Neural progenitor cell (in vitro differentiated cells): ENCODE measurements at regions not wholly inside any gene's neighbourhood (a gene's known extent, or its start where the extent isn't known, plus 50 kb on each side); places are given as distances from the start of the nearest gene placed in this dataset.

ENCODE experiments used
- DNase-seq: peaks from one replicate; pipeline ENCODE4 v3.0.0-alpha.2; 2016; ENCODE audit warnings: low spot score
- H2AFZ ChIP-seq: fragments of 200-600 bp; sonication (generic); replicated peaks from 2 replicates; pipeline ENCODE4 v1.6.1; 2016; ENCODE audit warnings: antibody characterized with exemption
- H3F3A ChIP-seq: fragments of 200-600 bp; sonication (generic); 2 replicates; pipeline ENCODE4 v1.6.1; 2016; ENCODE audit warnings: antibody characterized with exemption, low read depth
- H3K27ac ChIP-seq: fragments of 200-600 bp; sonication (generic); 2 replicates; pipeline ENCODE4 v1.5.1; 2016; ENCODE audit warnings: mild to moderate bottlenecking
- H3K27me3 ChIP-seq: fragments of 200-600 bp; sonication (generic); 2 replicates; pipeline ENCODE4 v1.6.1; 2016; ENCODE audit warnings: mild to moderate bottlenecking, moderate library complexity
- H3K36me3 ChIP-seq: fragments of 200-600 bp; sonication (generic); 2 replicates; pipeline ENCODE4 v1.5.1; 2016
- H3K4me1 ChIP-seq: fragments of 200-600 bp; sonication (generic); 2 replicates; pipeline ENCODE4 v1.6.1; 2016; ENCODE audit warnings: mixed run types
- H3K4me2 ChIP-seq: fragments of 200-600 bp; sonication (generic); 2 replicates; pipeline ENCODE4 v1.6.1; 2016
- H3K4me3 ChIP-seq: fragments of 200-600 bp; sonication (generic); 2 replicates; pipeline ENCODE4 v1.5.1; 2016
- H3K79me2 ChIP-seq: fragments of 200-600 bp; sonication (generic); 2 replicates; pipeline ENCODE4 v1.6.1; 2016; ENCODE audit warnings: low read depth
- H3K9ac ChIP-seq: fragments of 200-600 bp; sonication (generic); 2 replicates; pipeline ENCODE4 v1.6.1; 2016
- H3K9me3 ChIP-seq: fragments of 200-600 bp; sonication (generic); 2 replicates; pipeline ENCODE4 v1.5.1; 2016; ENCODE audit warnings: low read depth
- H4K20me1 ChIP-seq: fragments of 200-600 bp; sonication (generic); 2 replicates; pipeline ENCODE4 v1.6.1; 2016; ENCODE audit warnings: low read depth
- H3K27ac Mint-ChIP-seq: 3 replicates; pipeline ENCODE4 v1.8.0; 2021; ENCODE audit warnings: mixed read lengths
- H3K27me3 Mint-ChIP-seq: 2 replicates; pipeline ENCODE4 v1.8.0; 2022; ENCODE audit warnings: low read depth, mild to moderate bottlenecking, inconsistent platforms, moderate library complexity, mixed read lengths; ENCODE audit not compliant: insufficient read depth
- H3K36me3 Mint-ChIP-seq: 3 replicates; pipeline ENCODE4 v1.8.0; 2021; ENCODE audit warnings: mixed read lengths
- H3K4me1 Mint-ChIP-seq: 3 replicates; pipeline ENCODE4 v1.8.0; 2021; ENCODE audit warnings: mixed read lengths
- H3K4me3 Mint-ChIP-seq: 3 replicates; pipeline ENCODE4 v1.8.0; 2021; ENCODE audit warnings: mild to moderate bottlenecking, moderate library complexity, mixed read lengths
- H3K9me3 Mint-ChIP-seq: 3 replicates; pipeline ENCODE4 v1.8.0; 2020; ENCODE audit warnings: mixed read lengths
- CTCF ChIP-seq: fragments of 200-600 bp; sonication (generic); IDR thresholded peaks from 2 replicates; pipeline ENCODE4 v1.5.1; 2017; ENCODE audit warnings: antibody characterized with exemption, mild to moderate bottlenecking
- EZH2 ChIP-seq: fragments of 200-600 bp; sonication (generic); IDR thresholded peaks from 2 replicates; pipeline ENCODE4 v1.6.1; 2017; ENCODE audit warnings: antibody characterized with exemption, mild to moderate bottlenecking, moderate library complexity
- EZH2phosphoT487 ChIP-seq: fragments of 200-600 bp; sonication (generic); IDR thresholded peaks from 2 replicates; pipeline ENCODE4 v1.6.1; 2017; ENCODE audit warnings: antibody characterized with exemption

- Mint-ChIP-seq H3K4me3 (no peak overlapping the region), H3K27ac (no peak overlapping the region), H3K9me3 (peaks cover 2% of the 10 kb centered on the region), H3K36me3 (no peaks in the 10 kb centered on the region), H3K4me1 (peaks cover 14% of the 10 kb centered on the region), H3K27me3 (peaks cover 5% of the 10 kb centered on the region)
- Histone ChIP-seq H3K79me2 (no peaks in the 10 kb centered on the region), H3K9me3 (no peaks in the 10 kb centered on the region), H3K36me3 (no peaks in the 10 kb centered on the region), H3K4me3 (no peak overlapping the region), H3K27me3 (no peaks in the 10 kb centered on the region), H2AFZ (no peak overlapping the region), H3K9ac (no peak overlapping the region), H4K20me1 (no peaks in the 10 kb centered on the region), H3K4me2 (no peak overlapping the region), H3K4me1 (no peaks in the 10 kb centered on the region), H3K27ac (no peak overlapping the region), H3F3A (no peaks in the 10 kb centered on the region)
- TF ChIP-seq EZH2 = no peak
- no peak for TF ChIP-seq CTCF
- no peak for TF ChIP-seq EZH2phosphoT487
- no peak for DNase-seq
These were observed 325.0 kb downstream of the CDC5L start for GRCh38 chr6:44712353-44713111.

GRCh38 chr6:44715188-44715587, 327.7 kb downstream of the CDC5L start:
- H3K4me1 Mint-ChIP-seq = peaks cover 10% of the 10 kb centered on the region
- Histone ChIP-seq H3K27me3 (no peaks in the 10 kb centered on the region), H3K4me3 (no peak overlapping the region), H3F3A (no peaks in the 10 kb centered on the region), H3K36me3 (no peaks in the 10 kb centered on the region), H3K4me2 (no peak overlapping the region), H3K27ac (no peak overlapping the region), H3K4me1 (no peaks in the 10 kb centered on the region), H4K20me1 (no peaks in the 10 kb centered on the region), H3K9me3 (no peaks in the 10 kb centered on the region), H2AFZ (no peak overlapping the region), H3K9ac (no peak overlapping the region), H3K79me2 (no peaks in the 10 kb centered on the region)
- no peak overlapping the region for H3K27ac Mint-ChIP-seq
- no peaks in the 10 kb centered on the region for H3K9me3 Mint-ChIP-seq
- no peaks in the 10 kb centered on the region for H3K36me3 Mint-ChIP-seq
- no peak overlapping the region for H3K4me3 Mint-ChIP-seq
- DNase-seq = no peak
- H3K27me3 Mint-ChIP-seq = peaks cover 6% of the 10 kb centered on the region
- TF ChIP-seq CTCF = no peak
- no peak for TF ChIP-seq EZH2phosphoT487
- TF ChIP-seq EZH2 = no peak

GRCh38 chr6:44715925-44716324, 328.4 kb downstream of the CDC5L start:
- H3K4me1 ChIP-seq = no peaks in the 10 kb centered on the region

More at GRCh38 chr6:44715925-44716324, 328.4 kb downstream of the CDC5L start:
- Mint-ChIP-seq H3K27ac (no peak overlapping the region), H3K4me1 (peaks cover 10% of the 10 kb centered on the region), H3K9me3 (no peaks in the 10 kb centered on the region), H3K27me3 (peaks cover 6% of the 10 kb centered on the region), H3K36me3 (no peaks in the 10 kb centered on the region), H3K4me3 (no peak overlapping the region)
- no peak overlapping the region for H3K4me3 ChIP-seq
- H3K79me2 ChIP-seq = no peaks in the 10 kb centered on the region
- no peaks in the 10 kb centered on the region for H3K36me3 ChIP-seq
- H4K20me1 ChIP-seq = no peaks in the 10 kb centered on the region
- H3K27ac ChIP-seq = no peak overlapping the region
- no peak for DNase-seq
- no peak overlapping the region for H3K4me2 ChIP-seq
- H3F3A ChIP-seq = no peaks in the 10 kb centered on the region
- no peak overlapping the region for H2AFZ ChIP-seq
- TF ChIP-seq EZH2phosphoT487 (no peak), CTCF (no peak), EZH2 (no peak)
- no peak overlapping the region for H3K9ac ChIP-seq
- H3K27me3 ChIP-seq = no peaks in the 10 kb centered on the region
- H3K9me3 ChIP-seq = no peaks in the 10 kb centered on the region
